ENCODE measurements at regions not wholly inside any gene's neighbourhood (a gene's known extent, or its start where the extent isn't known, plus 50 kb on each side); places are given as distances from the start of the nearest gene placed in this dataset.

DNA sequence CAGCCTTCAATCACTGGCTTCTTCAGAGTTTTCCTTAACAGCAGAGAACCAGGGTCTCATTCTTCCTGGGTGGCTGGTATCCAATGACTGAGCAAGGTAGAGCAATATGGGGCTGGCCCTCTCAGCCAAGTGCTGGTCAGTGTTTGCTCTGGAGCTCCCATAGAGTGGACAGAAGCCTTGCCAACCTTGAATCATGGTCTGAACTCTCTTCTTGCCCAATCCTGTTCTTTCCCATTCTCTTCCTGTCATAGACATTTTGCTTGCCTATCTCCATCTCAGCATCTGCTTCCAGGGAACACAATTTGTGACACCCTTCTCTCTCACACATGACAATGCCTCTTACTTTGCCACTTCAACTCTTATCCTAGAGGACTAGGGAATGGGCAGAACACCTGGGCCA is 245.6 kb upstream of the PEX5L start:
- H3K27me3 ChIP-seq (replicated peaks in 1 of 7): no peaks in the 10 kb centered on the region
- no peaks in the 10 kb centered on the region for H3K9me3 ChIP-seq
- H3K4me1 ChIP-seq: peaks cover 0 to 16% (median 8%) of the 10 kb centered on the region in 6 donors
- H3K4me3 ChIP-seq: no peak overlapping the region
- no peaks in the 10 kb centered on the region for H3K36me3 ChIP-seq
- H3K27ac ChIP-seq: no peak overlapping the region
- DNase-seq: no peak
- no peak for TF ChIP-seq POLR2A (IDR thresholded peaks at IDR 0.05)
- no peak for TF ChIP-seq POLR2AphosphoS5 (IDR thresholded peaks at IDR 0.05)
- TF ChIP-seq CTCF (IDR thresholded peaks at IDR 0.05 in 8 of 11, conservative IDR thresholded peaks at IDR 0.05 in 3 of 11): no peak
- intact Hi-C loops (cut with DNase I; ENCODE audit: low total_unique reads): no loop called here

GRCh38 chr3:180283251-180283650 is 246.5 kb upstream of the PEX5L start:
- WGBS, 5 donors: 75 to 86% (median 80%) methylated on average over 3 of the region's 3 CpGs
- DNase-seq: no peak
- Histone ChIP-seq H3K9me3 (no peaks in the 10 kb centered on the region), H3K36me3 (no peaks in the 10 kb centered on the region), H3K27ac (no peak overlapping the region), H3K4me1 (peaks cover 0 to 8% (median 4%) of the 10 kb centered on the region in 6 donors), H3K4me3 (no peak overlapping the region), H3K27me3 (replicated peaks in 1 of 7) (no peaks in the 10 kb centered on the region)
- TF ChIP-seq POLR2A (IDR thresholded peaks at IDR 0.05) (no peak), CTCF (IDR thresholded peaks at IDR 0.05 in 8 of 11, conservative IDR thresholded peaks at IDR 0.05 in 3 of 11) (no peak), POLR2AphosphoS5 (IDR thresholded peaks at IDR 0.05) (no peak)
- intact Hi-C loops (cut with DNase I; ENCODE audit: low total_unique reads): no loop called here

DNA sequence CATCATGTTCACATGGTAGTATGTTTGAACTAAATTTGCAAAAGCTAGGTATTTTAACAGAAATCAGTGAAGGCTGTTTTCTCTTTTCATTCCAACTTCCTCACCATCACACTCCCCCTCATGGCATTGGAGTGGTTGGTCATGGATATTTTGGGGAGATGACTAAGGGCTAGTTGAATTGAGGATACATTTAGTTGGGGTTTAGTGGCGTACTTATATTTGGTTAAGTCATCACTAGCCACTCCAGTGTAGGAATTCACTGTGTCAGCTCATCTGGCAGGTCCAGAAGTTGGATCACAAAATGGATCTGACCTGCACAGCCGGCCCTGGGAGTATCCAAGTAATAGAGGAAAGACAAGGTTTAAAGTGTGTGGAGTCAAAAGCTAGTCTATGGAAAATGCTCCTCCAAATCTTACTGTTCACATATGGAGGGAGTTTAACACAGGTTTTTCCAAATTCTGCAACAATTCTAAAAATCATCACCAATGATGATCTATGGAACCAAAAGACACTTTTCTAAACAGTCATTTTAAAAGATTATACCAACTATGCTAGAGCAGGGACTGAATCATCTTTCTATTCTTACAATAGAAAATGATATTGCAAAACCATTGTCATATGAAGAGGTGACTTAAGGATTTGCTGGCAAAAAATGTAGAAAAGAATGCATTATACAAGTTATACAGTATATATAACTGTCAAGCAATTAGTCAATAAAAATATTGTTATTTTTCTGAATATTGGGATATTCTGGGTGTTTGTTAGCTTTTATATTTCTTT is 247.8 kb upstream of the PEX5L start:
- H3K4me3 ChIP-seq: no peak overlapping the region
- no peak overlapping the region for H3K27ac ChIP-seq
- H3K9me3 ChIP-seq: no peaks in the 10 kb centered on the region
- H3K27me3 ChIP-seq (replicated peaks in 1 of 7): no peaks in the 10 kb centered on the region
- 74 to 88% (median 77%) methylated on average over 2 of the region's 2 CpGs for WGBS, 5 donors
- intact Hi-C loops (cut with DNase I; ENCODE audit: low total_unique reads): no loop called here
- H3K36me3 ChIP-seq: no peaks in the 10 kb centered on the region
- H3K4me1 ChIP-seq: no peaks in the 10 kb centered on the region
- TF ChIP-seq CTCF (IDR thresholded peaks at IDR 0.05 in 8 of 11, conservative IDR thresholded peaks at IDR 0.05 in 3 of 11): no peak
- no peak for TF ChIP-seq POLR2AphosphoS5 (IDR thresholded peaks at IDR 0.05)
- TF ChIP-seq POLR2A (IDR thresholded peaks at IDR 0.05): no peak
- DNase-seq: no peak

- Histone ChIP-seq H3K9me3 (no peaks in the 10 kb centered on the region), H3K36me3 (no peaks in the 10 kb centered on the region), H3K27ac (no peak overlapping the region), H3K4me1 (no peaks in the 10 kb centered on the region), H3K27me3 (replicated peaks in 1 of 7) (no peaks in the 10 kb centered on the region), H3K4me3 (no peak overlapping the region)
- DNase-seq: no peak
- intact Hi-C loops (cut with DNase I; ENCODE audit: low total_unique reads): no loop called here
- TF ChIP-seq POLR2AphosphoS5 (IDR thresholded peaks at IDR 0.05) (no peak), CTCF (IDR thresholded peaks at IDR 0.05 in 8 of 11, conservative IDR thresholded peaks at IDR 0.05 in 3 of 11) (no peak), POLR2A (IDR thresholded peaks at IDR 0.05) (no peak)
Observed at GRCh38 chr3:180287703-180288102, 251.0 kb upstream of the PEX5L start.
